H1 (cell line): ENCODE measurements at regions not wholly inside any gene's neighbourhood (a gene's known extent, or its start where the extent isn't known, plus 50 kb on each side); places are given as distances from the start of the nearest gene placed in this dataset.
A peak's percentile ranks its signal among the peaks of the same experiment; 100 is the strongest.

Source experiments
- CTCF ChIA-PET: fragments of 300-600 bp; sonication (Branson Sonifier 250); formaldehyde crosslinking; loops from one replicate; lab custom pipeline; 2021; ENCODE audit not compliant: partially characterized antibody; lab: Charles Lee
- POLR2A ChIA-PET: fragments of 300-600 bp; sonication (Branson Sonifier 250); formaldehyde crosslinking; loops from one replicate; lab custom pipeline; 2021; ENCODE audit warnings: inconsistent platforms; ENCODE audit not compliant: partially characterized antibody; lab: Charles Lee
- DNase-seq, 2 experiments: peaks; one replicate each; pipeline versions ENCODE4 v3.0.0 to v3.0.0-alpha.2; 2010 to 2022; ENCODE audit warnings: low spot score in 2 of 2, low read depth in 1 of 2, mixed read lengths in 1 of 2
- FAIRE-seq: peaks from 2 replicates; lab custom pipeline; 2011; peaks lifted over from hg19 to GRCh38; lab: Jason Lieb, UNC
- H2AFZ ChIP-seq: 2 replicates; pipeline ENCODE4 v1.8.1; 2012; ENCODE audit warnings: low read length, inconsistent platforms
- H2AK5ac ChIP-seq: 2 replicates; pipeline ENCODE4 v1.6.1; 2013; ENCODE audit warnings: low read depth, low read length
- H2BK120ac ChIP-seq: replicated peaks from 2 replicates; pipeline ENCODE3; 2013; ENCODE audit warnings: low read depth, low read length, inconsistent platforms
- H2BK12ac ChIP-seq: 2 replicates; pipeline ENCODE4 v1.6.1; 2013; ENCODE audit warnings: low read depth, low read length
- H2BK15ac ChIP-seq: 2 replicates; pipeline ENCODE4 v1.6.1; 2013; ENCODE audit warnings: low read length
- H2BK20ac ChIP-seq: 2 replicates; pipeline ENCODE4 v1.6.1; 2013; ENCODE audit warnings: low read length
- H2BK5ac ChIP-seq: 2 replicates; pipeline ENCODE4 v1.6.1; 2013; ENCODE audit warnings: low read depth, low read length
- H3K14ac ChIP-seq: 2 replicates; pipeline ENCODE4 v1.6.1; 2013; ENCODE audit warnings: inconsistent platforms; ENCODE audit not compliant: insufficient read length
- H3K18ac ChIP-seq: 2 replicates; pipeline ENCODE4 v1.6.1; 2013; ENCODE audit warnings: low read length; ENCODE audit errors: extremely low read depth
- H3K23ac ChIP-seq: 2 replicates; pipeline ENCODE4 v1.6.1; 2013; ENCODE audit warnings: inconsistent platforms; ENCODE audit not compliant: insufficient read length
- H3K23me2 ChIP-seq: 2 replicates; pipeline ENCODE4 v1.6.1; 2013; ENCODE audit warnings: low read depth, low read length
- H3K27ac ChIP-seq: 2 replicates; pipeline ENCODE4 v1.6.1; 2011; ENCODE audit warnings: low read depth, low read length, inconsistent platforms
- H3K27me3 ChIP-seq, 4 experiments: replicated peaks in 1 of 4; 1 replicate in 1 of 4; 2 replicates in 3 of 4; pipeline versions ENCODE4 v1.6.1 to v1.8.1; 2011 to 2013; ENCODE audit warnings: low read length in 3 of 4, mild to moderate bottlenecking in 3 of 4, inconsistent platforms in 2 of 4, mixed read lengths in 2 of 4, moderate library complexity in 1 of 4; ENCODE audit not compliant: control insufficient read depth in 3 of 4, insufficient read depth in 3 of 4; ENCODE audit errors: extremely low read depth in 1 of 4
- H3K36me3 ChIP-seq, 4 experiments: 2 replicates each; pipeline versions ENCODE4 v1.6.1 to v1.8.1; 2011 to 2013; ENCODE audit warnings: mild to moderate bottlenecking in 4 of 4, low read length in 3 of 4, moderate library complexity in 2 of 4, control low read depth in 1 of 4, inconsistent platforms in 1 of 4; ENCODE audit not compliant: insufficient read depth in 4 of 4, control insufficient read depth in 2 of 4
- H3K4ac ChIP-seq: replicated peaks from 2 replicates; pipeline ENCODE3; 2013; ENCODE audit warnings: low read length, low read depth, mixed read lengths, inconsistent platforms; ENCODE audit not compliant: insufficient read length
- H3K4me1 ChIP-seq, 4 experiments: replicated peaks in 1 of 4; 1 replicate in 1 of 4; 2 replicates in 3 of 4; pipeline versions ENCODE4 v1.6.1 to v1.8.1; 2011 to 2013; ENCODE audit warnings: low read length in 3 of 4, inconsistent platforms in 2 of 4, mixed read lengths in 1 of 4; ENCODE audit not compliant: insufficient read depth in 4 of 4, control insufficient read depth in 3 of 4
- H3K4me2 ChIP-seq, 2 experiments: 2 replicates each; pipeline versions ENCODE4 v1.6.1 to v1.8.1; 2011 to 2013; ENCODE audit warnings: low read depth in 2 of 2, low read length in 2 of 2, control low read depth in 1 of 2, inconsistent platforms in 1 of 2, mild to moderate bottlenecking in 1 of 2; ENCODE audit not compliant: insufficient read depth in 1 of 2
- H3K4me3 ChIP-seq, 4 experiments: fragments of 200-600, 300-600 bp in 1 of 4; sonication (generic), shearing (Covaris generic), sonication (Bioruptor Twin) in 1 of 4; 2 replicates each; pipeline versions ENCODE4 v1.5.1 to v1.8.1; 2011 to 2016; ENCODE audit warnings: low read length in 4 of 4, low read depth in 3 of 4, control low read depth in 2 of 4, inconsistent platforms in 2 of 4, mild to moderate bottlenecking in 2 of 4, mixed read lengths in 1 of 4, moderate library complexity in 1 of 4; ENCODE audit not compliant: insufficient read depth in 2 of 4; ENCODE audit errors: extremely low read depth in 1 of 4
- H3K56ac ChIP-seq: replicated peaks from 2 replicates; pipeline ENCODE3; 2013; ENCODE audit warnings: low read depth, mild to moderate bottlenecking, mixed read lengths, low read length, inconsistent platforms; ENCODE audit not compliant: insufficient read length
- H3K79me1 ChIP-seq: 2 replicates; pipeline ENCODE4 v1.6.1; 2013; ENCODE audit warnings: low read depth, low read length, control low read depth
- H3K79me2 ChIP-seq, 2 experiments: 2 replicates each; pipeline versions ENCODE4 v1.6.1 to v1.8.1; 2012 to 2013; ENCODE audit warnings: low read length in 2 of 2, mild to moderate bottlenecking in 2 of 2, inconsistent platforms in 1 of 2; ENCODE audit not compliant: insufficient read depth in 2 of 2, control insufficient read depth in 1 of 2
- H3K9ac ChIP-seq, 4 experiments: replicated peaks in 1 of 4; 1 replicate in 1 of 4; 2 replicates in 3 of 4; pipeline versions ENCODE4 v1.6.1 to v1.8.1; 2011 to 2013; ENCODE audit warnings: low read depth in 3 of 4, low read length in 3 of 4, control low read depth in 2 of 4, mild to moderate bottlenecking in 2 of 4, moderate library complexity in 2 of 4, inconsistent platforms in 1 of 4; ENCODE audit errors: extremely low read depth in 1 of 4
- H3K9me3 ChIP-seq, 2 experiments: 2 replicates each; pipeline versions ENCODE4 v1.6.1 to v1.8.1; 2012 to 2013; ENCODE audit warnings: mild to moderate bottlenecking in 2 of 2, moderate library complexity in 2 of 2, control low read depth in 1 of 2, inconsistent platforms in 1 of 2, low read depth in 1 of 2, low read length in 1 of 2, mixed read lengths in 1 of 2; ENCODE audit not compliant: insufficient read depth in 2 of 2
- H4K20me1 ChIP-seq, 2 experiments: replicated peaks in 1 of 2; 2 replicates each; pipeline versions ENCODE3 to v1.8.1; 2011 to 2013; ENCODE audit warnings: inconsistent platforms in 2 of 2, low read length in 2 of 2, mild to moderate bottlenecking in 1 of 2; ENCODE audit not compliant: insufficient read depth in 2 of 2, control insufficient read depth in 1 of 2
- H4K5ac ChIP-seq: 2 replicates; pipeline ENCODE4 v1.6.1; 2013; ENCODE audit warnings: low read length, low read depth, mixed read lengths, inconsistent platforms; ENCODE audit not compliant: insufficient read length
- H4K8ac ChIP-seq: 2 replicates; pipeline ENCODE4 v1.8.0; 2013; ENCODE audit warnings: mild to moderate bottlenecking, moderate library complexity, low read length, inconsistent platforms; ENCODE audit not compliant: insufficient read depth; ENCODE audit errors: extremely low read depth
- H4K91ac ChIP-seq: replicated peaks from 2 replicates; pipeline ENCODE3; 2013; ENCODE audit warnings: low read length, mixed read lengths, inconsistent platforms; ENCODE audit not compliant: insufficient read length
- ASH2L ChIP-seq: fragments of 200-600, 300-600 bp; sonication (generic); IDR thresholded peaks from one replicate; pipeline ENCODE4 v1.7.1; 2017; ENCODE audit warnings: low read length
- CEBPB ChIP-seq: IDR thresholded peaks from 2 replicates; pipeline ENCODE4 v1.6.1; 2012; ENCODE audit warnings: low read depth, low read length
- HDAC6 ChIP-seq: IDR thresholded peaks from one replicate; pipeline ENCODE4 v1.7.1; 2012; ENCODE audit warnings: low read depth, mild to moderate bottlenecking, inconsistent platforms, low read length, moderate library complexity
- MAFK ChIP-seq: IDR thresholded peaks from 2 replicates; pipeline ENCODE4 v1.6.1; 2012; ENCODE audit warnings: low read depth, mild to moderate bottlenecking, improper control_type of control experiment, low read length
- NANOG ChIP-seq: IDR thresholded peaks from 2 replicates; pipeline ENCODE4 v1.6.1; 2011; ENCODE audit warnings: low read length, low read depth, mild to moderate bottlenecking, inconsistent platforms; ENCODE audit not compliant: insufficient read depth, poor library complexity, severe bottlenecking
- POLR2A ChIP-seq, 2 experiments: IDR thresholded peaks; 1 replicate in 1 of 2; 2 replicates in 1 of 2; pipeline ENCODE4 v1.6.1; 2011; ENCODE audit warnings: low read depth in 2 of 2, low read length in 2 of 2, mild to moderate bottlenecking in 2 of 2; ENCODE audit errors: control extremely low read depth in 1 of 2
- POU5F1 ChIP-seq: IDR thresholded peaks from 2 replicates; pipeline ENCODE4 v1.6.1; 2011; ENCODE audit warnings: low read depth, mild to moderate bottlenecking, low read length, moderate library complexity
- SIX5 ChIP-seq: IDR thresholded peaks from 2 replicates; pipeline ENCODE4 v1.6.1; 2011; ENCODE audit warnings: mild to moderate bottlenecking, low read depth, low read length
- TAF7 ChIP-seq: optimal IDR thresholded peaks from 2 replicates; pipeline ENCODE3; 2011; ENCODE audit warnings: low read depth, mild to moderate bottlenecking, inconsistent platforms, low read length, moderate library complexity, borderline replicate concordance
- TCF12 ChIP-seq: IDR thresholded peaks from 2 replicates; pipeline ENCODE4 v1.6.1; 2011; ENCODE audit warnings: low read depth, mild to moderate bottlenecking, low read length
- WGBS, 2 experiments: shearing (Covaris generic) in 1 of 2; methylation state at CpG; one replicate each; pipeline versions ENCODE4 v1.1.6 to v1.1.7; 2013 to 2015; ENCODE audit warnings: low lambda C conversion rate in 2 of 2, mixed read lengths in 2 of 2, inconsistent platforms in 1 of 2, low coverage in 1 of 2, missing lambda C conversion rate in 1 of 2; ENCODE audit not compliant: insufficient replicate concordance in 2 of 2, insufficient coverage in 1 of 2, insufficient read length in 1 of 2; ENCODE audit errors: extremely low coverage in 1 of 2, missing lambda C conversion rate in 1 of 2; 5-methylcytosine and 5-hydroxymethylcytosine counted together
- TF ChIP-seq, protein P1 (sequence below): IDR thresholded peaks from 2 replicates; pipeline ENCODE4 v1.6.1; 2012; ENCODE audit warnings: inconsistent platforms

DNA sequence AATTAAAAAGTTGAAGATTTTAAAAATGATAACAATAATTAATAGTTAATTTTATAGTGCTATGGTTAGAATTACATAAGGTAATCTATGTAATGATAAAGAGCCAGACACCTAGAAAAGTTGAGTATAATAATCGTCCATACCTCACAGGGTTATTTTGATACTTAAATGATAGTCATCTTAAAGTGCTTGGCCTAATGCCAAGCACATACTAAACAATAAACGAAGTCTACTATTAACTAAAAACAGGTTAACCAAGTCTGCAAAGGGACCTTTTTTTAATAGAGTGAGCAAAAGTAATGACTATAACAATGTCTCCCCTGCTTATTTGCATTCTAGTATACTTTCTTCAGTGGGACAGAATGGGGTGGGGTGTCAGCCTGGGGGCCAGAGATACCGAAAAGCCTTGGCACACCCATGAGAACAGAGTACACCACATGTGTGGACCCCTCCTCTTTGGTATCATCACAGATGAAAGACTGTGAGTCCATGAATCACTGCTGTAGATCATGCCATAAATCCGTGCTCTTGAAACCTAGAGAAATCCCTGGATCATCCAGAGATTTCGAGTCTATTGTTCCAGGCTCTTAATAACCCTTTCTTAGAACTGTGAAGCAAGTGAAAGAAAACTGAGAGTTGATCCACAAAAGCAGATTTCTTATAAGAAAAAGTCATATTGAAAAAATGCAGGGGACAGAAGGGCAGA lies 249.5 kb downstream of the PRELID2 start:
- H3K36me3 ChIP-seq = no peaks in the 10 kb centered on the region
- H3K27ac ChIP-seq = no peak overlapping the region
- H2AK5ac ChIP-seq = no peak overlapping the region
- no peaks in the 10 kb centered on the region for H3K23me2 ChIP-seq
- H3K9ac ChIP-seq = no peak overlapping the region
- no peak overlapping the region for H2BK20ac ChIP-seq
- no peak overlapping the region for H2BK5ac ChIP-seq
- no peak overlapping the region for H3K4me3 ChIP-seq
- WGBS, 2 experiments = 90% methylated on average over 5 of the region's 5 CpGs; no CpG with 5 or more reads in 1 of the 2 experiments
- no peaks in the 10 kb centered on the region for H3K9me3 ChIP-seq
- H3K4ac ChIP-seq = no peak overlapping the region
- H2BK120ac ChIP-seq = no peak overlapping the region
- peak overlapping the region; percentile 31 for H3K14ac ChIP-seq
- ChIA-PET POLR2A (no interaction called here), CTCF (interaction anchor here (0.6 kb wide), 1 partner anchor 1798 kb away, joined by 4 read pairs; no protein-coding TSS in a partner anchor)
- H3K27me3 ChIP-seq = no peaks in the 10 kb centered on the region
- H3K4me2 ChIP-seq = no peak overlapping the region
- H2BK15ac ChIP-seq = no peak overlapping the region
- H2AFZ ChIP-seq = no peak overlapping the region
- H4K20me1 ChIP-seq = no peaks in the 10 kb centered on the region
- H3K79me2 ChIP-seq = no peaks in the 10 kb centered on the region
- FAIRE-seq = no peak
- no peak overlapping the region for H4K91ac ChIP-seq
- no peak for DNase-seq
- H2BK12ac ChIP-seq = no peak overlapping the region
- H4K8ac ChIP-seq = no peak overlapping the region
- H4K5ac ChIP-seq = no peak overlapping the region
- TF ChIP-seq TAF7 (no peak), NANOG (no peak), POU5F1 (no peak), CEBPB (no peak), MAFK (no peak), SIX5 (no peak), ASH2L (no peak), TCF12 (no peak), HDAC6 (no peak), POLR2A (IDR thresholded peaks at IDR 0.05; ENCODE audit: control extremely low read depth in 1 of 2, low read depth in 2 of 2, low read length in 2 of 2) (no peak)
- TF ChIP-seq, protein P1, sequence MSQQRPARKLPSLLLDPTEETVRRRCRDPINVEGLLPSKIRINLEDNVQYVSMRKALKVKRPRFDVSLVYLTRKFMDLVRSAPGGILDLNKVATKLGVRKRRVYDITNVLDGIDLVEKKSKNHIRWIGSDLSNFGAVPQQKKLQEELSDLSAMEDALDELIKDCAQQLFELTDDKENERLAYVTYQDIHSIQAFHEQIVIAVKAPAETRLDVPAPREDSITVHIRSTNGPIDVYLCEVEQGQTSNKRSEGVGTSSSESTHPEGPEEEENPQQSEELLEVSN = no peak
- H3K23ac ChIP-seq = no peak overlapping the region
- H3K79me1 ChIP-seq = no peaks in the 10 kb centered on the region
- no peak overlapping the region for H3K56ac ChIP-seq
- H3K4me1 ChIP-seq = no peaks in the 10 kb centered on the region
- no peak overlapping the region for H3K18ac ChIP-seq
